ENCODE measurements at regions not wholly inside any gene's neighbourhood (a gene's known extent, or its start where the extent isn't known, plus 50 kb on each side); places are given as distances from the start of the nearest gene placed in this dataset.

GRCh38 chr13:53112522-53112921 is 83.9 kb downstream of the OLFM4 start:
- TF ChIP-seq, protein P1, sequence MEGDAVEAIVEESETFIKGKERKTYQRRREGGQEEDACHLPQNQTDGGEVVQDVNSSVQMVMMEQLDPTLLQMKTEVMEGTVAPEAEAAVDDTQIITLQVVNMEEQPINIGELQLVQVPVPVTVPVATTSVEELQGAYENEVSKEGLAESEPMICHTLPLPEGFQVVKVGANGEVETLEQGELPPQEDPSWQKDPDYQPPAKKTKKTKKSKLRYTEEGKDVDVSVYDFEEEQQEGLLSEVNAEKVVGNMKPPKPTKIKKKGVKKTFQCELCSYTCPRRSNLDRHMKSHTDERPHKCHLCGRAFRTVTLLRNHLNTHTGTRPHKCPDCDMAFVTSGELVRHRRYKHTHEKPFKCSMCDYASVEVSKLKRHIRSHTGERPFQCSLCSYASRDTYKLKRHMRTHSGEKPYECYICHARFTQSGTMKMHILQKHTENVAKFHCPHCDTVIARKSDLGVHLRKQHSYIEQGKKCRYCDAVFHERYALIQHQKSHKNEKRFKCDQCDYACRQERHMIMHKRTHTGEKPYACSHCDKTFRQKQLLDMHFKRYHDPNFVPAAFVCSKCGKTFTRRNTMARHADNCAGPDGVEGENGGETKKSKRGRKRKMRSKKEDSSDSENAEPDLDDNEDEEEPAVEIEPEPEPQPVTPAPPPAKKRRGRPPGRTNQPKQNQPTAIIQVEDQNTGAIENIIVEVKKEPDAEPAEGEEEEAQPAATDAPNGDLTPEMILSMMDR (IDR thresholded peaks at IDR 0.05), result no peak
- no peak for TF ChIP-seq POLR2A (IDR thresholded peaks at IDR 0.05)
